HG03565 (cell line): ENCODE measurements at regions not wholly inside any gene's neighbourhood (a gene's known extent, or its start where the extent isn't known, plus 50 kb on each side); places are given as distances from the start of the nearest gene placed in this dataset.
A peak's percentile ranks its signal among the peaks of the same experiment; 100 is the strongest.

Experiments
- ATAC-seq: cut with Tn5 transposase; IDR thresholded peaks from one replicate; pipeline ENCODE4 v1.9.1; 2021; ENCODE audit warnings: mild to moderate bottlenecking, moderate library complexity; ENCODE audit not compliant: unreplicated experiment

- no peak for ATAC-seq
Observed at GRCh38 chr12:93042283-93042682, 113.2 kb upstream of the EEA1 start.

- no peak for ATAC-seq
Observed at GRCh38 chr12:93042684-93043083, 113.6 kb upstream of the EEA1 start.

DNA sequence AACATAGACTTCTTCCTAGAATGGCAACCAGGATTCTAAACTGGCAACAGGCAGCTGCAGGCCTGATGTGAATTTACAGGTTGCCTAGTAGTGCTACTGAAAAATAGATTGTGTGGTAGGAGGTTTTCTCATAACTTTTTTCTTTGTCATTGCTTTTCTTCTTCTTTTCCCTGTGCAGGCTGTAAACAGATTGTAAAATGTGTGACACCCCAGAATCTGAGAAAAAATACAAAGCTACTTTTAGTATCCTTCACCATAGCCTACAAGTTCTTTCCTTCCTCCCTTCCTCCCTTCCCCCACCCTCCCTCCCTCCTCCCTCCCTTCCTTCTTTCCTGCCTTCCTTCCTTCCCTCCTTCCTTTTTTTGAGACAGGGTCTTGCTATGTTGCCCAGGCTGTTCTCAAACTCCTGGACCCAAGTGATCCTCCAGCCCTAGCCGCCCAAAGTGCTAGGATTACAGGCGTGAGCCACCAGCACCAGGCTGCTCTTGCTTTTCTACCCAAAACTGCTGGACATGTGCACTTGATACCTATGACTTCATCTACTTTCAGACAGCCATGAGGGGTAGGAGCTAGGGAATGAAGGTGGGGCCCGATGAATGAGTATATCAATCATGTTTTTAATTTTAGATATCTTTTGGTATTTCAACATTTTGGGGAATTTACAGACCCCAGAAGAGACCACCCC lies 114.2 kb upstream of the EEA1 start:
- ATAC-seq = no peak

DNA sequence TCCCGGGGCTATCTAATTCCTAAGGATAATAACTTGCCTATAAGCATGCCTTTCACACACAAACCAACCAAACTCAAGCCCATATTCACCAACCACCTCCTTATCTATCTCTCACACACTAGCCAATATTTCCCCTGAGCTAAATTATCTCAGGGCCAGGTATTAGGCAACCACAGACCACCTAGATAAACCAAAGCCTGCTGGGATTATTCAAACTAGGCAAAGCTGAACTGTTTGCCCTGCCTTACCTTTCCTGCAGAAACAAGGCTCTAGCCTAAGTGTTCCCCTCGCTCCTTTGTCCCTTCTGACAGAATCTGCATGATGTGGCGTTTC lies 114.7 kb upstream of the EEA1 start:
- no peak for ATAC-seq

GRCh38 chr12:93047118-93047517 lies 118.0 kb upstream of the EEA1 start:
- no peak for ATAC-seq

DNA sequence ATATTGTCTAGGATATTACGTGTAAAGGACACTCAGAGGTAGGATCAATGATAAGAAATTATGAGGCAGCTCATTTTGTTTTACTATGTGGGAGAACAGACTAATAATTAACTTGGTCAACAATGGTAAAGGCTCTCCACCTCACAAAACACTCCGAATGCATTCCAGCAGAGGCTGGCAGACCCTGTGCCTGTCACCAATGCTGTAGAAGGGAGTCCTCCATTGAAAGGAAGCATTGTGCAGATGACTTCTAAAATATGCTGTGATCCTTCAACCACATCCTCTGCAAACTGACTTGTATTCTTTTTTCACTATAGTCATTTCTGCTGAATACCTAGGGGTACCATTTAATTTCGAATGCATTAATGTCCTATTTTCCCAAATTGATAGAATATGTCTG lies 119.6 kb upstream of the EEA1 start:
- ATAC-seq = no peak

GRCh38 chr12:93050026-93050747 lies 121.1 kb upstream of the EEA1 start:
- no peak for ATAC-seq

DNA sequence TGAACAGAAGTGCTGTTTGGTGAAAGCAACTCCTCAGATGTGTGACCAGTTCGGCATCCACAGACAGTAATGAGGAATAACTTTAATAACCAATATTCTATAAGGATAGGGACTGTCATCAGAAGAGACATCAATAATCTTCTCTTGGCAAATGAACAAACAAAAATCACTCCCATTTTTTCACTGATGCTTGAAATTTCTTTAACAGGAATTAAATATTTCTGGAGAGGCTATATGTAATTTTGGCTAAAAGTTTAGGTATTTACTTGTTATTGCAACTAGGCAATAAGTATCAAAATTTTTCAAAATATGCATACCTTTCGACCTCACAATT lies 121.6 kb upstream of the EEA1 start:
- ATAC-seq = no peak

DNA sequence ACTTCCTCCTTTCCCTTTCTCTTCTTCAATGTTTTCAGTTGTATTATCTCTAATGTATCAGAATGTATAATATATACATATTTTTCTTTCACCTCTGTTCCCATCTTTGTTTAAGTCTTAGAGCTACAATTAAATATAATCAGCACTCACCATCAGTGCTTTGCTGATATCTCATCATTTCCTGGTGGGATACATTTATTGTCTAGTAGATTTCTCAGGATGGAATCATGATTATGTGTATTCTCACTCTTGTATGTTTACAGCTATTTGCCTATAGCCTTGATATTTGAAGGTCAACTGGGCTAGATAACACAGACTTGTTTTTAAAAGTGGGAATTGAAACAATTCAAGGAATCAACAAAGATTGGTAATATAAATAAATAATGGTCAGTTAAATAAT lies 124.9 kb upstream of the EEA1 start:
- ATAC-seq = no peak

GRCh38 chr12:93055221-93055620 lies 126.1 kb upstream of the EEA1 start:
- no peak for ATAC-seq

- ATAC-seq = no peak
Observed at GRCh38 chr12:93056971-93057535, 128.0 kb upstream of the EEA1 start.

- ATAC-seq = no peak
Observed at GRCh38 chr12:93058280-93058679, 129.2 kb upstream of the EEA1 start.

GRCh38 chr12:93059288-93059687 lies 130.2 kb upstream of the EEA1 start:
- ATAC-seq = no peak

- peak; percentile 99 for ATAC-seq
Observed at GRCh38 chr12:93059925-93060665, 131.0 kb upstream of the EEA1 start.

GRCh38 chr12:93060666-93061472 lies 131.8 kb upstream of the EEA1 start:
- ATAC-seq = peak; percentile 16

GRCh38 chr12:93061473-93062419 lies 132.7 kb upstream of the EEA1 start:
- no peak for ATAC-seq

GRCh38 chr12:93065896-93066295 lies 136.8 kb upstream of the EEA1 start:
- ATAC-seq = no peak

- ATAC-seq = no peak
Observed at GRCh38 chr12:93072340-93072739, 143.2 kb upstream of the EEA1 start.

GRCh38 chr12:93073324-93073723 lies 144.2 kb upstream of the EEA1 start:
- ATAC-seq = no peak

GRCh38 chr12:93078059-93078458 lies 149.0 kb upstream of the EEA1 start:
- no peak for ATAC-seq
